ENCODE measurements at regions not wholly inside any gene's neighbourhood (a gene's known extent, or its start where the extent isn't known, plus 50 kb on each side); places are given as distances from the start of the nearest gene placed in this dataset.

DNA sequence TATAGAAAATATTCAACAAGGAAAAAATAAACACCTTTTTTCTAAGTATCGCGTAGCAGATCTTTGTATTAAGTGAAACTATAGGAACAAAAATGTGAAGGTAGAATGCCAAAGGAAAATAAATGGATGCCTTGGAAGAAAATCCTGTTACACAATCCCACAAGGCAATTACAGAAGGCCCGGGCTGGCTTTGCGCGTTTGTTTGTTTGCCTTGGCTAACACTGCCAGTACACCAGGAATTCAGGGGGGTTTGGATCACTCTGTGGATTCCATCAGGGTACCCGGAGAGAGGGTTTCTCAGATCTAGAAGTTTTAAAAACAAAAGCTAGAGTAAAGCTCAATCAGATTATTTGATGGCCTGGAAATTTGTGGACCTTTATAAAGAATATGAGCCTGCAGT lies 478.3 kb downstream of the FBXO15 start:
- Histone ChIP-seq H3K4me1 (ENCODE audit: insufficient read depth, low read length) (no peaks in the 10 kb centered on the region), H3K18ac (ENCODE audit: insufficient read length, low read depth, low read length) (no peak overlapping the region), H2BK120ac (ENCODE audit: low read depth, low read length, poor library complexity, severe bottlenecking) (no peak overlapping the region), H2BK20ac (ENCODE audit: low read depth, low read length, poor library complexity, severe bottlenecking) (no peak overlapping the region), H3K9me3 (ENCODE audit: control insufficient read depth, low read depth, low read length) (no peaks in the 10 kb centered on the region), H3K4ac (ENCODE audit: low read depth, low read length) (no peak overlapping the region), H2BK12ac (ENCODE audit: insufficient read length, low read depth, low read length) (no peak overlapping the region), H3K14ac (ENCODE audit: insufficient read depth, low read length) (no peak overlapping the region), H3K23me2 (ENCODE audit: insufficient read length, low read depth, low read length, poor library complexity, severe bottlenecking) (no peaks in the 10 kb centered on the region), H4K8ac (replicated peaks; ENCODE audit: insufficient read length, low read depth, low read length) (no peak overlapping the region), H2AFZ (ENCODE audit: low read length) (no peak overlapping the region), H2AK5ac (ENCODE audit: insufficient read length, low read length) (no peak overlapping the region), H4K5ac (ENCODE audit: insufficient read length, low read depth, low read length) (no peak overlapping the region), H4K91ac (ENCODE audit: insufficient read length, low read depth, low read length) (no peak overlapping the region), H2BK15ac (ENCODE audit: low read depth, low read length) (no peak overlapping the region), H3K4me2 (ENCODE audit: insufficient read depth, insufficient read length, low read length) (no peak overlapping the region), H3K9ac (ENCODE audit: extremely low read depth, insufficient read length, low read length) (no peak overlapping the region), H4K20me1 (ENCODE audit: control insufficient read depth, insufficient read depth, insufficient read length) (no peaks in the 10 kb centered on the region), H3K56ac (ENCODE audit: insufficient read length, low read depth, low read length) (no peak overlapping the region), H3K27me3 (ENCODE audit: insufficient read depth, low read length) (no peaks in the 10 kb centered on the region), H3K79me1 (ENCODE audit: insufficient read depth, low read depth, low read length, poor library complexity, severe bottlenecking) (no peaks in the 10 kb centered on the region), H3K79me2 (ENCODE audit: insufficient read depth, low read length) (no peaks in the 10 kb centered on the region), H2BK5ac (ENCODE audit: insufficient read length, low read length) (no peak overlapping the region), H3T11ph (ENCODE audit: low read length) (no peak overlapping the region), H3K27ac (ENCODE audit: insufficient read length, low read depth, low read length) (no peak overlapping the region), H3K23ac (ENCODE audit: insufficient read length, low read depth, low read length) (no peak overlapping the region)
- no peaks in the 10 kb centered on the region; a peak in 1 of 5 replicates for H3K9me3 Mint-ChIP-seq
- DNase-seq: no peak
- TF ChIP-seq, protein P1, sequence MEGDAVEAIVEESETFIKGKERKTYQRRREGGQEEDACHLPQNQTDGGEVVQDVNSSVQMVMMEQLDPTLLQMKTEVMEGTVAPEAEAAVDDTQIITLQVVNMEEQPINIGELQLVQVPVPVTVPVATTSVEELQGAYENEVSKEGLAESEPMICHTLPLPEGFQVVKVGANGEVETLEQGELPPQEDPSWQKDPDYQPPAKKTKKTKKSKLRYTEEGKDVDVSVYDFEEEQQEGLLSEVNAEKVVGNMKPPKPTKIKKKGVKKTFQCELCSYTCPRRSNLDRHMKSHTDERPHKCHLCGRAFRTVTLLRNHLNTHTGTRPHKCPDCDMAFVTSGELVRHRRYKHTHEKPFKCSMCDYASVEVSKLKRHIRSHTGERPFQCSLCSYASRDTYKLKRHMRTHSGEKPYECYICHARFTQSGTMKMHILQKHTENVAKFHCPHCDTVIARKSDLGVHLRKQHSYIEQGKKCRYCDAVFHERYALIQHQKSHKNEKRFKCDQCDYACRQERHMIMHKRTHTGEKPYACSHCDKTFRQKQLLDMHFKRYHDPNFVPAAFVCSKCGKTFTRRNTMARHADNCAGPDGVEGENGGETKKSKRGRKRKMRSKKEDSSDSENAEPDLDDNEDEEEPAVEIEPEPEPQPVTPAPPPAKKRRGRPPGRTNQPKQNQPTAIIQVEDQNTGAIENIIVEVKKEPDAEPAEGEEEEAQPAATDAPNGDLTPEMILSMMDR (conservative IDR thresholded peaks at IDR 0.05): no peak
- H3K27me3 Mint-ChIP-seq (ENCODE audit: low read depth): peaks cover 3% of the 10 kb centered on the region; the same call in 1 of the 2 replicates
- no peaks in the 10 kb centered on the region for H3K4me1 Mint-ChIP-seq
- no peak overlapping the region; a peak in 1 of 7 replicates for H3K27ac Mint-ChIP-seq
- H3K36me3 Mint-ChIP-seq (ENCODE audit: insufficient read depth in 1 of 3, low read depth in 3 of 3): no peaks in the 10 kb centered on the region; a peak in 1 of 7 replicates
- no peak overlapping the region for H3K4me3 Mint-ChIP-seq
- WGBS (ENCODE audit: extremely low coverage, insufficient read length, low lambda C conversion rate): no CpG with 5 or more reads among the region's 6 CpGs

Data from H9 (cell line).